ENCODE measurements at regions not wholly inside any gene's neighbourhood (a gene's known extent, or its start where the extent isn't known, plus 50 kb on each side); places are given as distances from the start of the nearest gene placed in this dataset.

- TF ChIP-seq CTCF (optimal IDR thresholded peaks at IDR 0.05 in 1 of 3, IDR thresholded peaks at IDR 0.05 in 1 of 3, conservative IDR thresholded peaks at IDR 0.05 in 1 of 3; ENCODE audit: extremely low read depth in 1 of 3, insufficient read depth in 2 of 3, low read length in 3 of 3) (no peak), EZH2 (IDR thresholded peaks at IDR 0.05; ENCODE audit: low read length) (no peak)
Measured at GRCh38 chr10:33532901-33533300, 198.4 kb upstream of the NRP1 start.

Data from keratinocyte (primary cell).